Hematopoietic multipotent progenitor cell treated with erythropoietin and hydrocortisone succinate and interleukin-3 and kit ligand, for 17 days (in vitro differentiated cells): ENCODE measurements at regions not wholly inside any gene's neighbourhood (a gene's known extent, or its start where the extent isn't known, plus 50 kb on each side); places are given as distances from the start of the nearest gene placed in this dataset.

Experiments
- DNase-seq: peaks from one replicate; pipeline ENCODE4 v3.0.0-alpha.2; 2015; ENCODE audit warnings: low spot score

DNA sequence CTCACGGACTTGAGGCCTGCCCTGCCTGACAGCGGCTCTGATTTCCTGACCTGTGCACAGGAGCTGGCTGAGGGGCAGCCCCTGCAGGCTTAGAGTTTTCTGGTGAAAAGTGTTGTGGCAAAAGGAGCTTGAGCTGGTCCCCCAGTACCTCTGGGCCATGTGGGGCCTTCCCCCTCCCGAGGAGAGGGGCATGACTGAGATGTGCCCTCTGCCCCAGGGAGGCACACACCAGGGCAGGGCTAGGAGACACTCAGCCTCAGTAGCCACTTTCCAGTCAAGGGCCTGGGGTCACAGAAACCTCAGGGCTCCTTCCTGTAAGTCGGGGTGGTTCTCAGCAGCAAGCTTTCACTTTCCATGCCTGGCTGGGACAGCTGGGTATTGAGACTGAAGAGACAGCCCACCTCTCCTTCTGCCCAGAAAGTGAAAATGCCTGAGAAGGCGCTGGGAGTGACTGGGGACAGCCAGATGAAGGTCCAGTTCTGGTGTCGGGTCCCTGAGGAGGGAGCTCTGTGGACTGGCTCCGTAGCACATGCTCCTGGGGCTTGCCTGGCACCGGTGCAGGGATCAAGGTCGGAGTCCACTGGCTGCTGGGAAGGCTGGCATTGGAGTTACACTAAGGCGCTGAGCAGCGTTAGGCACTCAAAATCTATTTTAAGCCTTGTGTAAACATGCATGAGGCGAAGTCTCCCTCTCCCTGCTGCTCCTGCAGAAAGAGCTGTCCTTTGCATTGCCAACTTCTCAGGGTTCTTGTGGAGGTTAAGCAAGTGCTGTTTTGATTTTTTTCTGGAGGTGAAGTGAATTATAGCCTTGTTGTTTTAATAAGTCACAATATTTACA lies 394.9 kb downstream of the GADD45G start:
- DNase-seq: no peak

- DNase-seq: no peak
Observed at GRCh38 chr9:90000925-90001324, 396.1 kb downstream of the GADD45G start.

- no peak for DNase-seq
Observed at GRCh38 chr9:90001747-90002146, 396.9 kb downstream of the GADD45G start.

GRCh38 chr9:90002397-90003271 lies 397.8 kb downstream of the GADD45G start:
- no peak for DNase-seq

DNA sequence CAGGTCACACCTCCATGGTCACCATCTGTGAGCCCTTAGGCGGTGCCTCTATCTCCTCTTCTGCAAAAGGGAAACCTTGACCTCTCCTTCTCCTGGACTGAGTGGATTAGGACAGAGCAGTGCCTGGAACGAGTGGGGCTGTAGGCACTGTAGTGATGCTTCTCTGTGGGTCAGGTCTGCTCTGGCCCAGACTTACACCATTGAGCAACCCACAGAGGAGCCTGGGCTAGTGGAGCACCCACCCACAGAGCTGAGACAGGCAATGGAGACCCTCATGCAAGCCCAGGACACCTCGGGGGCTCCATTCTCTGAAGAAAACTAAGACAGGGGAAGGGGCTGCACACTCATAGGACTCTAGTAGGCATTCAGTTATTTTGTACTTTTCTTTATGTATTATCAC lies 400.6 kb downstream of the GADD45G start:
- DNase-seq: no peak

DNA sequence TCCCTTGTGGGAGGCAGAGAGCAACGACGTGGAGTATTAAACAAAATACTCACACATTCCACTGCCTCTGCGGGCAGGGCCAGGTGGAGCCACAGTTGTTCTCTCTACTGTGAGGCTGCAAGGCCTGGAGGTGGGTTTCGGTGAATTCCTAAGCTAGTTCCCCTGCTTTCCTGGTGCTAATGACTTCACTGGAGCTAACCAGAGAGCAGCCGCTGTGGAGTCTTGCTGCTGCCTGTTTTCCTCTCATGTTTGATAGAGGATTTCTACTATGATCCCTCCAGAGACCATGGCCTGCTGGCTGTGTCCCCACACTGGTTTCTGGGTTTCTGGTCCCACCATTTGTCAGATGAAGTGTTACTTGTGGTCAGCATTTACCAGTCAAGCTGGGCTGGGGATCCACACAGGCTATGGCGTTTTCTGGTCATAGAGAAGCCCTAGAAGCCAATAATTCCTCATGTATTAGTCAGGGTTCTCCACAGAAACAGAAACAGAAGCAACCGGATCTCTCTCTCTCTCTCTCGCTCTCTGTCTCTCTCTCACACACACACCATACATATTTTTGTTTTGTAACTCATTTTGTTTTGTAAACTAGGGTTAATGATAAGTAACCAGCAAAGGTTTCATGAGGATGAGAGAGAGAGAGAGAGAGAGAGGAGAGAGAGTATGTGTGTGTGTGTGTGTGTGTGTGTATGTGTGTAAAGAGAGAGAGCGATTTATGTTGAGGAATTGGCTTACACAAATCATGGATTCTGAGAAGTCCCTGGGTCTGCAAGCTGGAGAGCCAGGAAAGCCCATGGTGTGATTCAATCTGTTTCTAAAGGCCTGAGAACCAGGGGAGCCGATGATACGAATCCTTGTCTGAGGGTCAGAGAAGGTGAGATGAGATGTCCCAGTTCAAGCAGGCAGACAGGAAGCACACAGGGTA lies 403.0 kb downstream of the GADD45G start:
- no peak for DNase-seq

GRCh38 chr9:90009447-90009846 lies 404.6 kb downstream of the GADD45G start:
- DNase-seq: no peak

GRCh38 chr9:90010793-90011192 lies 406.0 kb downstream of the GADD45G start:
- DNase-seq: no peak

GRCh38 chr9:90012949-90013348 lies 408.1 kb downstream of the GADD45G start:
- DNase-seq: no peak

DNA sequence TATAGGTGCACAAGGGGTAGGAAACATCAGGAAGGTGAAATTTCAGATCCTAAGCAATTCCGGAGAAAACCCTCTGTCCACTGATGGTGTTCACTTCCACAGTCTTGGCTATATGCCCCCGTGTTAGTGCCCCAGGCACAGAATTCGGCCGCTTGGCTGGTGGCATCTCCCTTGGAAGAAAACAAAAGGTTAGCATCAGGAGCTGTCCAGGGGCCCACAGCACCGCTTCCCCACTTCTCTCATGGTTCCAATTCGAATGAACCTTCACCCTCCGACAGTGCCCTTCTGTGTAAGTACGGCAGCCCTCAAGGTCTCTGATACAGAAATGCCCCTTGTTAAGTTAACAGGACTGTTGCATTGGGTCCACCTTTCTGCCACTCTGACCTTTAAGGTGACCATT lies 409.0 kb downstream of the GADD45G start:
- no peak for DNase-seq

DNA sequence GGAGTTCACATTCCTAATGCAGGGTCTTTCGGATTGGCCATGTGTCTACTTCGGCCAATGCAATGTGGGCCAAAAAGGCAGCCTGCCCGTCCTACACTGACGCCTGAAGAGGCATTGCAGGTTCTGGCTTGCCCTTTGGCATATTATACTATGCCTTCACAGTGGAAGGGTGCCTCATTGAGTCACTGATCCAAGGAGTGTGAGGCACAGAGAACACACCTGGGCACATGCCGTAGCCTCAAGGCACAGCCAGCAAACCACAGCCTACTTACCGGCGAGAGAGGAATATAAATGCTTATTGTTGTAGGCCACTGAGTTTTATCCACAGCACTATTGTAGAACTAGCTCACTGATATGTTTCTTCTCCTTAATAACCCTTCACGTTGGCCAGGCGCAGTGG lies 409.6 kb downstream of the GADD45G start:
- no peak for DNase-seq

DNA sequence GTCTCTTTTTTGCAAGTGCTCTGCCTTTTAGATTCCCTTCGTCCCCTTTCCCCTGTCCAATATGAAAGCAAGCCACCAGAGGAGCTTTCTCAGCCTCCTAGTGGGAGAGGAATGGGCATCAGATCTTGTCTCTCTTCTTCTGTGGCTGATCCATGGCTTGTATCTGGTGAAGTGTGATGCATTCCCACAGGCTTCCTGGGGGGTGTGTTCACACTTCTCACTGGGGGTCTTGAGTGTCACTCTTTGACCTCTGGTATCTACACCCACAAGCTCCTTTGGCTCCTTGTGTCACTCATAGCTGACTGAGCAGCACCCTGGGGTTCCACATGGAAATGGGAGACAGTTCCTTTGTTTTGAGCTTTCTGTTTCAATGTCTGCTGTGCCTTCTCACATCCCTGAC lies 411.5 kb downstream of the GADD45G start:
- DNase-seq: no peak

GRCh38 chr9:90017679-90018078 lies 412.9 kb downstream of the GADD45G start:
- DNase-seq: no peak

DNA sequence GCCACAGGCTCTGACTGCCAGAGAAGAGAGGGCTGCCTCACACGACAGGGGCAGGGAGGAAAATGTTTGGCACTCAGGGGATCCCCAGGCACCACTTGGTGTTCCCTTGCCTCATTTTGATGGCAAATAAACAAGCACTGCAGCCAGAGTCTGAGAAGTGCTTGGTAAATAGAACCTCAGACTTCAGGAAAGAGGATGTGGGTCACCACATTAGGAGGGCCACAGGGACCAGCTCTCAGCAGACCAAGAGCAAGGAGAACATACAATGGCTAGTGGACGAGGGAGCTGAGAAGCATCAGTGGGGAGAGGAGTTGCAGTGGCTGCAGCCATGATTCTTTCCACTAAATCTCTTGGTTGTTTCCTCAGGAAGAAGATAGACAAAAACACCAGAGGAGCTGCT lies 413.9 kb downstream of the GADD45G start:
- DNase-seq: no peak

- no peak for DNase-seq
Observed at GRCh38 chr9:90019626-90020025, 414.8 kb downstream of the GADD45G start.

DNA sequence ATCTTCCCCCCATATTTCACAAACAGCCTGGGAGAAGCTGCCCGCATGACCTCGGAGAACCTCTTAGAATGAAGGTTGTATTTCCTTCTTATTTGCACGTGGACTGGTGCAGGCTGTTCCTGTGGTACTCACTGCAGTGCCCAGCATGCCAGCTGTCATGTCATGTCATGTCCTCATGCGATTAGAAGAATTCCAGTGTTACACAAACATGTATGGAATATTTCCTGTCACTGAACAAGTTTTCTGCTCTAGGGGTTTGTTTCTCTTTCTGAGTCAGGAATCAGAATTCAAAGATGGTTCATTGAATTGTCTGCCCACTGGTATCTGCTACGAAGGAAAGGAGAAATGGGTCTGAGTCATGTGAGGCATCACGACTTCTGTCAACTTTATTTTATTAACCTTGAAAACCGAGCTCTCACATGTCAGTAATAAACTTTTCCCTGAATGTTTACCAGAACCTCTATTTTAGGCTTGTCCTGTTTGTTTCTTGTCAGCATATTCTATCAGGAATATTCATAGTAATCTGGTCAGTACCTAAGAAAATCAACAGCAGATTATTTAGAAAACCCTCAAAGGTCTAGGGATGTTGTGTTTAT lies 415.6 kb downstream of the GADD45G start:
- no peak for DNase-seq

GRCh38 chr9:90021216-90021906 lies 416.5 kb downstream of the GADD45G start:
- DNase-seq: no peak

DNA sequence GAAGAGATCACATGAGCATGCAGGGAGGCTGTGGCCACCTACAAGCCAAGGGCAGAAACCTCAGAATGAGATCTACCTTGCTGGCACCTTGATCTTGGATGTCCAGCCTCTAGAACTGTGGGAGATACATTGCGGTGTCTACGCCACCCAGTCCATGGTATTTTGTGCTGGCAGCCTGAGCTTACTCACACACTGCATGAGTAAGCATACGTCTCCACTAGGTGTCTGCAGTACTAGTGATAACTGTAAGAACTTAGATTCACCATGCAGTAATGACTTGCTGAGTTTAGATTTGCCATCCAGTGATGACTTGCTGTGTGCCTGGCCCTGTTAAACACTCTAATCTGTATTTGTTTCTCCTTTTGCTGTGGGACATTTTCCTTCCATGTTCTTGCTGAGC lies 417.7 kb downstream of the GADD45G start:
- DNase-seq: no peak

DNA sequence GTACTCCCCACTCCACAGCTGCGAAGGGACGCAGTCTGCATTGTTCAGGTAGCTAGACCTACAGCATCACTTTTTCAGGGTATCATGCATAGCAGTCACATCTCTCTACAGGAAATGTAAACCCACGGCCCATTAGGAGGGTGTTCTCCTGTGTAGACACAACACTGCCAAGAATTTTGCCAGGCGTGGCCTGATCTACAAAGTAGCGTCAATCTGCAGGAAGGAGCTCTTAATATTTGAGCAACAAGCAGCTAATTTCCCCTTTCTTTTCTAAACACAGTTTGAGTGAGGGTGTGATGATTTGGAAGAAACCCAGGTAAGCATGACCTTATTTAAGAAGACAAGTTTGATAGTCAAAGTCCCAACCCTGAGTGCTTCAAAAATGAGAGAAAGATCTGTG lies 419.0 kb downstream of the GADD45G start:
- DNase-seq: no peak

DNA sequence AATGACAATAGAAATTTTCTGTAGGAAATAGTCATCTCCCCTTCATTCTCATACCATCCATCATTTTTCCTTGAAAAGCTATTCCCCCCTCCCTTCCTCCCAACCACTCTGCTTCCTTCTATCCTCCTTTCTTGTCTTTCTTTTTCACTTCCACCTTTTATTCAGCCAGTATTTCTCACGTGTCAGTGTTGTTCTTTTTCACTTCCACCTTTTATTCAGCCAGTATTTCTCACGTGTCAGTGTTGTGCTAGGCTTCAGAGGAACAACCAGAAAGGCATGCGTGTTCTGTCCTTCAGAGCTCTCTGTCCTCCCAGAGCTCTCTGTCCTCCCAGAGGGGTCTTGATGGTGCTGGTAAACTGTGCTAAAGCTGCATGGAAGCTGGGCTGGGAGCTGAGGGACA lies 419.6 kb downstream of the GADD45G start:
- no peak for DNase-seq

DNA sequence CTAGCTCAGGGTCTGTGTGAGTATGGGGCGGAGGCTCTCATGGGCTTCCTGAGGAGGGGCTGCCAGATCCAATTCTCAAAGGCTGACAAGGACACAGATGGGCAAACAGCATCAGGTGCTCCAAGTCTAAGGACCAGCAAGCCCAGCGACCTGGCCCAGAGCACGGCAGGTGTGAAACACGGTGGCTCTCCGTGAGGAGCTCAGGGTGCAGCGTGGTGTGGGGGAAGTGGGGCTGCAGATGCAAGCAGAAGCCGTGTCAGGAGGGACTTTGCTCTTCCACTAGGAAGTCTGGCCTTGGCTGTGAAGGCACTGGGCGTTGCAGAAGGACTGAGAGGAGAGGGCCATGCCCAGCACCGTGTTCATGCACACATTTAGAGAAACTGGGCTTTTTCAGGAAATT lies 420.0 kb downstream of the GADD45G start:
- no peak for DNase-seq
